NCI-H2171 (cell line): ENCODE measurements at regions not wholly inside any gene's neighbourhood (a gene's known extent, or its start where the extent isn't known, plus 50 kb on each side); places are given as distances from the start of the nearest gene placed in this dataset.
"Not testable (repeated sequence)": the region's sequence is repeated elsewhere in the genome, so short reads cannot be mapped to it uniquely, and the experiment has no call there.

Experiments
- DNase-seq: peaks from one replicate; lab custom pipeline; 2025; lab: John Stamatoyannopoulos, UW

- DNase-seq: peak; percentile 47
Observed at GRCh38 chr6:94953867-94954631, 623.3 kb upstream of the MANEA start.

DNA sequence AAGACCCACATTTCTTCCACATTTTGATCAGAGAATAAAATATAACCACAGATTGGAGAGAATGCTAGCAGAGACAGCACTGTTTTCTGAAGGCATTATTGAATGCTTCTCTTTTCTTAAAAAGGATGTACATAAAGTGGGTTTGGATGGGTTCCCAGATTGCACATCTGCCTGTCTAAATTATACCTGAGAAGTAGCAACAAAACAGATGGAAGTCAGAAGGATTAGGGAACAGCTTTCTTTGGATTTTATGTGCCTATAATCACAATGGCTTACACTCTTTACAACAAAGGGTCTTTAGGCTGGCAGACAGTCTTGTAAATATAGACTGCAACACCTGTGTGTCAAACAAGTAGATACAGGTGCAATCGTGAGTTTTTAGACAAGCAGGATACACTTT, 622.2 kb upstream of the MANEA start:
- peak; percentile 82 for DNase-seq

DNA sequence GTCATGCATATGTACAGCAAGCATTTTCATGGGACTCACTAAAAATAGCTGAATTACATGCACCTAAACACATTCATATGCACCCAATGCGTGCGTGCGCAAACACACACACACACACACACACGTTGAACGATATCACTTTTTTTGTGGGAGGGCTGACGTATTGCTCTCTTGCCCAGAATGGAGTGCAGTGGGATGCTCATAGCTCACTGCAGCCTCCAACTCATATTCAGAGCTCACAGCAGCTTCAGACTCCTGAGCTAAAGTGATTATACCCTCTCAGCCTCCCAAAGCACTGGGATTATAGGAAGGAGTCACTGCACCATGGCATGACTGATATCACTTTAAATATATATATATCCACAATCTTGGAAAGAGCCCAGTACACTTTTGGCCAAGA, 620.4 kb upstream of the MANEA start:
- peak; percentile 0 for DNase-seq

- not testable (repeated sequence) for DNase-seq
Observed at GRCh38 chr6:94964703-94965102, 612.6 kb upstream of the MANEA start.

GRCh38 chr6:94988701-94989100, 588.6 kb upstream of the MANEA start:
- no peak for DNase-seq

- no peak for DNase-seq
Observed at GRCh38 chr6:95017922-95018321, 559.4 kb upstream of the MANEA start.
